Liver (tissue), 3 donors: ENCODE measurements at regions not wholly inside any gene's neighbourhood (a gene's known extent, or its start where the extent isn't known, plus 50 kb on each side); places are given as distances from the start of the nearest gene placed in this dataset.

Source experiments
- FOXA1 ChIP-seq: IDR thresholded peaks from 2 replicates; pipeline ENCODE4 v1.6.1; 2016; ENCODE audit warnings: antibody characterized with exemption
- RXRA ChIP-seq, 2 donors: IDR thresholded peaks; 2 replicates each; pipeline ENCODE4 v1.6.1; 2017 to 2018; ENCODE audit warnings: antibody characterized with exemption in 2 of 2, mild to moderate bottlenecking in 1 of 2
- TAF1 ChIP-seq: conservative IDR thresholded peaks from 2 replicates; pipeline ENCODE4 v1.6.1; 2016; ENCODE audit warnings: antibody characterized with exemption, mild to moderate bottlenecking
- TF ChIP-seq, protein P1 (sequence below): fragments of 150-350 bp; IDR thresholded peaks from 2 replicates; pipeline ENCODE4 v1.5.1; 2017; ENCODE audit warnings: improper control_type of control experiment, low read depth, low read length; ENCODE audit not compliant: missing input control
- TF ChIP-seq, protein P2 (sequence below): IDR thresholded peaks from 2 replicates; pipeline ENCODE4 v1.6.1; 2016; ENCODE audit warnings: antibody characterized with exemption, mild to moderate bottlenecking
- donor health status: healthy.
- donor health status: healthy.

DNA sequence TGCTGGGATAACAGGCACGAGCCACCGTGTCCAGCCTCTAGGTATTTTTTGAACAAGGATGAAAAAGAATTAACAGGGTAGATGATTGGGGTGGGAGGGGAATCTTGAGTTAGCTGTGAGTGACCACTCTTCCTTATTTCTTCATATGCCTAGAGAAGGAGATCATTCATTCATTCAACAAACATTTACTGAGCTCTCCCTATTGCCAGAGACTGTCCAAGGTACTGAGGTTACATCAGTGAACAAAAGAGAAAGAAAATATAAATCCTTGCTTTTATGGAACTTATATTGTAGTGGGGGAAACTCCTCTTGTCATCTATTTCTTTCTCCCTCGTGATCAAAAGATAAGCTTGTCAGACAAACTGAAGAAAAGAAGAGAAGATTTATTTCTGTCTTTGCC, 62.9 kb downstream of the S1PR1 start:
- TF ChIP-seq, protein P1, sequence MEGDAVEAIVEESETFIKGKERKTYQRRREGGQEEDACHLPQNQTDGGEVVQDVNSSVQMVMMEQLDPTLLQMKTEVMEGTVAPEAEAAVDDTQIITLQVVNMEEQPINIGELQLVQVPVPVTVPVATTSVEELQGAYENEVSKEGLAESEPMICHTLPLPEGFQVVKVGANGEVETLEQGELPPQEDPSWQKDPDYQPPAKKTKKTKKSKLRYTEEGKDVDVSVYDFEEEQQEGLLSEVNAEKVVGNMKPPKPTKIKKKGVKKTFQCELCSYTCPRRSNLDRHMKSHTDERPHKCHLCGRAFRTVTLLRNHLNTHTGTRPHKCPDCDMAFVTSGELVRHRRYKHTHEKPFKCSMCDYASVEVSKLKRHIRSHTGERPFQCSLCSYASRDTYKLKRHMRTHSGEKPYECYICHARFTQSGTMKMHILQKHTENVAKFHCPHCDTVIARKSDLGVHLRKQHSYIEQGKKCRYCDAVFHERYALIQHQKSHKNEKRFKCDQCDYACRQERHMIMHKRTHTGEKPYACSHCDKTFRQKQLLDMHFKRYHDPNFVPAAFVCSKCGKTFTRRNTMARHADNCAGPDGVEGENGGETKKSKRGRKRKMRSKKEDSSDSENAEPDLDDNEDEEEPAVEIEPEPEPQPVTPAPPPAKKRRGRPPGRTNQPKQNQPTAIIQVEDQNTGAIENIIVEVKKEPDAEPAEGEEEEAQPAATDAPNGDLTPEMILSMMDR: no peak
- TF ChIP-seq FOXA1 (no peak), TAF1 (no peak), RXRA (IDR thresholded peaks at IDR 0.05) (no peak)
- TF ChIP-seq, protein P2, sequence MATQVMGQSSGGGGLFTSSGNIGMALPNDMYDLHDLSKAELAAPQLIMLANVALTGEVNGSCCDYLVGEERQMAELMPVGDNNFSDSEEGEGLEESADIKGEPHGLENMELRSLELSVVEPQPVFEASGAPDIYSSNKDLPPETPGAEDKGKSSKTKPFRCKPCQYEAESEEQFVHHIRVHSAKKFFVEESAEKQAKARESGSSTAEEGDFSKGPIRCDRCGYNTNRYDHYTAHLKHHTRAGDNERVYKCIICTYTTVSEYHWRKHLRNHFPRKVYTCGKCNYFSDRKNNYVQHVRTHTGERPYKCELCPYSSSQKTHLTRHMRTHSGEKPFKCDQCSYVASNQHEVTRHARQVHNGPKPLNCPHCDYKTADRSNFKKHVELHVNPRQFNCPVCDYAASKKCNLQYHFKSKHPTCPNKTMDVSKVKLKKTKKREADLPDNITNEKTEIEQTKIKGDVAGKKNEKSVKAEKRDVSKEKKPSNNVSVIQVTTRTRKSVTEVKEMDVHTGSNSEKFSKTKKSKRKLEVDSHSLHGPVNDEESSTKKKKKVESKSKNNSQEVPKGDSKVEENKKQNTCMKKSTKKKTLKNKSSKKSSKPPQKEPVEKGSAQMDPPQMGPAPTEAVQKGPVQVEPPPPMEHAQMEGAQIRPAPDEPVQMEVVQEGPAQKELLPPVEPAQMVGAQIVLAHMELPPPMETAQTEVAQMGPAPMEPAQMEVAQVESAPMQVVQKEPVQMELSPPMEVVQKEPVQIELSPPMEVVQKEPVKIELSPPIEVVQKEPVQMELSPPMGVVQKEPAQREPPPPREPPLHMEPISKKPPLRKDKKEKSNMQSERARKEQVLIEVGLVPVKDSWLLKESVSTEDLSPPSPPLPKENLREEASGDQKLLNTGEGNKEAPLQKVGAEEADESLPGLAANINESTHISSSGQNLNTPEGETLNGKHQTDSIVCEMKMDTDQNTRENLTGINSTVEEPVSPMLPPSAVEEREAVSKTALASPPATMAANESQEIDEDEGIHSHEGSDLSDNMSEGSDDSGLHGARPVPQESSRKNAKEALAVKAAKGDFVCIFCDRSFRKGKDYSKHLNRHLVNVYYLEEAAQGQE: no peak
